ENCODE measurements at regions not wholly inside any gene's neighbourhood (a gene's known extent, or its start where the extent isn't known, plus 50 kb on each side); places are given as distances from the start of the nearest gene placed in this dataset.

- TF ChIP-seq, protein P1, sequence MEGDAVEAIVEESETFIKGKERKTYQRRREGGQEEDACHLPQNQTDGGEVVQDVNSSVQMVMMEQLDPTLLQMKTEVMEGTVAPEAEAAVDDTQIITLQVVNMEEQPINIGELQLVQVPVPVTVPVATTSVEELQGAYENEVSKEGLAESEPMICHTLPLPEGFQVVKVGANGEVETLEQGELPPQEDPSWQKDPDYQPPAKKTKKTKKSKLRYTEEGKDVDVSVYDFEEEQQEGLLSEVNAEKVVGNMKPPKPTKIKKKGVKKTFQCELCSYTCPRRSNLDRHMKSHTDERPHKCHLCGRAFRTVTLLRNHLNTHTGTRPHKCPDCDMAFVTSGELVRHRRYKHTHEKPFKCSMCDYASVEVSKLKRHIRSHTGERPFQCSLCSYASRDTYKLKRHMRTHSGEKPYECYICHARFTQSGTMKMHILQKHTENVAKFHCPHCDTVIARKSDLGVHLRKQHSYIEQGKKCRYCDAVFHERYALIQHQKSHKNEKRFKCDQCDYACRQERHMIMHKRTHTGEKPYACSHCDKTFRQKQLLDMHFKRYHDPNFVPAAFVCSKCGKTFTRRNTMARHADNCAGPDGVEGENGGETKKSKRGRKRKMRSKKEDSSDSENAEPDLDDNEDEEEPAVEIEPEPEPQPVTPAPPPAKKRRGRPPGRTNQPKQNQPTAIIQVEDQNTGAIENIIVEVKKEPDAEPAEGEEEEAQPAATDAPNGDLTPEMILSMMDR (IDR thresholded peaks at IDR 0.05 in 8 of 11, conservative IDR thresholded peaks at IDR 0.05 in 3 of 11), result no peak
- TF ChIP-seq POLR2AphosphoS5 (IDR thresholded peaks at IDR 0.05) (no peak), POLR2A (IDR thresholded peaks at IDR 0.05) (no peak)
- no peak overlapping the region for H3K4me3 ChIP-seq
Observed at GRCh38 chr2:45115181-45115580, 105.9 kb upstream of the SIX2 start.

GRCh38 chr2:45114221-45114955 lies 105.1 kb upstream of the SIX2 start:
- Histone ChIP-seq H3K4me1 (no peaks in the 10 kb centered on the region), H3K36me3 (no peaks in the 10 kb centered on the region), H3K27me3 (replicated peaks in 1 of 7) (no peaks in the 10 kb centered on the region), H3K9me3 (no peaks in the 10 kb centered on the region), H3K27ac (no peak overlapping the region), H3K4me3 (no peak overlapping the region)
- TF ChIP-seq POLR2A (IDR thresholded peaks at IDR 0.05) (no peak), POLR2AphosphoS5 (IDR thresholded peaks at IDR 0.05) (no peak)
- TF ChIP-seq, protein P1 (IDR thresholded peaks at IDR 0.05 in 8 of 11, conservative IDR thresholded peaks at IDR 0.05 in 3 of 11), result no peak
- DNase-seq, result no peak
- intact Hi-C loops (cut with DNase I; ENCODE audit: low total_unique reads), result no loop called here
- 81 to 92% (median 87%) methylated on average over 14 of the region's 14 CpGs for WGBS, 5 donors

More at GRCh38 chr2:45115181-45115580, 105.9 kb upstream of the SIX2 start:
- intact Hi-C loops (cut with DNase I; ENCODE audit: low total_unique reads), result no loop called here
- no peaks in the 10 kb centered on the region for H3K9me3 ChIP-seq
- H3K4me1 ChIP-seq, result no peaks in the 10 kb centered on the region
- no peak overlapping the region for H3K27ac ChIP-seq
- no peaks in the 10 kb centered on the region for H3K27me3 ChIP-seq (replicated peaks in 1 of 7)
- no peak for DNase-seq
- WGBS, 5 donors, result 81 to 86% (median 84%) methylated on average over 1 of the region's 1 CpG
- H3K36me3 ChIP-seq, result no peaks in the 10 kb centered on the region

GRCh38 chr2:45112750-45113149 lies 103.5 kb upstream of the SIX2 start:
- H3K36me3 ChIP-seq, result no peaks in the 10 kb centered on the region
- no peaks in the 10 kb centered on the region for H3K4me1 ChIP-seq
- 76 to 94% (median 90%) methylated on average over 3 to 4 of the region's 4 CpGs for WGBS, 5 donors
- DNase-seq, result no peak
- H3K27me3 ChIP-seq (replicated peaks in 1 of 7), result no peaks in the 10 kb centered on the region
- no peak overlapping the region for H3K27ac ChIP-seq
- no peak for TF ChIP-seq POLR2AphosphoS5 (IDR thresholded peaks at IDR 0.05)
- TF ChIP-seq, protein P1 (IDR thresholded peaks at IDR 0.05 in 8 of 11, conservative IDR thresholded peaks at IDR 0.05 in 3 of 11), result no peak
- TF ChIP-seq POLR2A (IDR thresholded peaks at IDR 0.05), result no peak
- H3K4me3 ChIP-seq, result no peak overlapping the region
- no peaks in the 10 kb centered on the region for H3K9me3 ChIP-seq
- intact Hi-C loops (cut with DNase I; ENCODE audit: low total_unique reads), result no loop called here

GRCh38 chr2:45105050-45105582 lies 95.9 kb upstream of the SIX2 start:
- Histone ChIP-seq H3K9me3 (no peaks in the 10 kb centered on the region), H3K4me3 (no peak overlapping the region), H3K27ac (no peak overlapping the region), H3K27me3 (replicated peaks in 1 of 7) (no peaks in the 10 kb centered on the region), H3K4me1 (no peaks in the 10 kb centered on the region), H3K36me3 (no peaks in the 10 kb centered on the region)
- WGBS, 5 donors, result 83 to 94% (median 88%) methylated on average over 1 of the region's 1 CpG
- intact Hi-C loops (cut with DNase I; ENCODE audit: low total_unique reads), result no loop called here
- DNase-seq, result no peak
- TF ChIP-seq, protein P1 (IDR thresholded peaks at IDR 0.05 in 8 of 11, conservative IDR thresholded peaks at IDR 0.05 in 3 of 11), result no peak
- TF ChIP-seq POLR2A (IDR thresholded peaks at IDR 0.05) (no peak), POLR2AphosphoS5 (IDR thresholded peaks at IDR 0.05) (no peak)

All from spleen (tissue), 11 donors.